Gastrocnemius medialis (tissue), 4 donors: ENCODE measurements at regions not wholly inside any gene's neighbourhood (a gene's known extent, or its start where the extent isn't known, plus 50 kb on each side); places are given as distances from the start of the nearest gene placed in this dataset.

ENCODE experiments used
- ATAC-seq, 2 donors: fragments of 150-250 bp; one replicate each; pipeline ENCODE4 v1.9.1; 2016
- DNase-seq, 2 donors: peaks; one replicate each; pipeline ENCODE4 v3.0.0-alpha.2; 2019
- H3K27ac ChIP-seq, 4 donors: fragments of 200-600 bp; sonication (generic); 1 replicate in 1 of 4; 2 replicates in 3 of 4; pipeline ENCODE4 v1.5.1; 2016 to 2018; ENCODE audit warnings: mild to moderate bottlenecking in 2 of 4, moderate library complexity in 1 of 4
- H3K27me3 ChIP-seq, 3 donors: fragments of 200-600 bp; sonication (generic) in 2 of 3; 1 replicate in 1 of 3; 2 replicates in 2 of 3; pipeline versions ENCODE4 v1.5.1 to v1.6.0; 2016 to 2019; ENCODE audit warnings: mild to moderate bottlenecking in 1 of 3, moderate library complexity in 1 of 3
- H3K36me3 ChIP-seq, 2 donors: fragments of 200-600 bp; sonication (generic) in 1 of 2; one replicate each; pipeline ENCODE4 v1.5.1; 2017 to 2018
- H3K4me1 ChIP-seq, 2 donors: fragments of 200-600 bp; sonication (generic) in 1 of 2; one replicate each; pipeline ENCODE4 v1.5.1; 2016 to 2017; ENCODE audit warnings: mild to moderate bottlenecking in 2 of 2
- H3K4me3 ChIP-seq, 4 donors: fragments of 200-600 bp; sonication (generic) in 3 of 4; 1 replicate in 1 of 4; 2 replicates in 3 of 4; pipeline ENCODE4 v1.5.1; 2016 to 2019; ENCODE audit warnings: mild to moderate bottlenecking in 2 of 4
- H3K9me3 ChIP-seq, 3 donors: fragments of 200-600 bp; sonication (generic) in 2 of 3; 1 replicate in 1 of 3; 2 replicates in 2 of 3; pipeline ENCODE4 v1.5.1; 2016 to 2019
- POLR2A ChIP-seq, 2 donors: fragments of 450-650 bp; IDR thresholded peaks; one replicate each; pipeline ENCODE4 v1.6.1; 2017; ENCODE audit warnings: antibody characterized with exemption in 2 of 2, mild to moderate bottlenecking in 2 of 2, moderate library complexity in 2 of 2
- in situ Hi-C, 4 donors: fragments of 200-750 bp; cut with MboI; loops; one replicate each; pipeline versions ENCODE4 v1.15.0 to v1.8.0; 2017; ENCODE audit warnings: low sequenced_read_pairs in 4 of 4
- intact Hi-C: fragments of 100-400 bp; cut with DNase I; formaldehyde crosslinking; loops from one replicate; pipeline ENCODE4 v1.15.1; 2023; ENCODE audit warnings: low total_unique reads
- TF ChIP-seq, protein P1 (sequence below), 5 experiments: fragments of 450-650 bp in 3 of 5; fragments of 200-600 bp in 2 of 5; sonication (generic) in 2 of 5; IDR thresholded peaks in 4 of 5; conservative IDR thresholded peaks in 1 of 5; 1 replicate in 4 of 5; 2 replicates in 1 of 5; pipeline ENCODE4 v1.5.1; 2016 to 2019; ENCODE audit warnings: antibody characterized with exemption in 5 of 5, mild to moderate bottlenecking in 3 of 5, moderate library complexity in 3 of 5

DNA sequence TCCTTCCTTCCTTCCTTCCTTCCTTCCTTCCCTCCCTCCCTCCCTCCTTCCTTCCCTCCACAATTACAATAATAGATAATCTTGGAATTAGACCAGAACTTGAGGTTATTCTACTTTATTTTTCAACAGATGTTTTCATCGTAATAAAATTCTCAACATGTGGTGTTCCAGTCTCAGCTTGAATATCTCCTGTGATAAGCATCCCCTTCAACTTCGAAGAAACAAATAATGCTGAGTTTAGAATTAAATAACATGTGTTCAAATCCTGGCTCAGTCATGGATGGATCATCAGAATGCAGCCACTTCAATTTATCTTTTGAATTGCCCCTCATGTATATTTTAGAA is 91.4 kb upstream of the PAPPA start:
- in situ Hi-C loops: loop anchor here in 1 of 4 donors (10.0 kb wide), 1 partner anchor 57 kb away; no protein-coding TSS in a partner anchor
- H3K27ac ChIP-seq: no peak overlapping the region
- no peaks in the 10 kb centered on the region for H3K4me1 ChIP-seq
- no peak for TF ChIP-seq POLR2A (IDR thresholded peaks at IDR 0.05)
- TF ChIP-seq, protein P1, sequence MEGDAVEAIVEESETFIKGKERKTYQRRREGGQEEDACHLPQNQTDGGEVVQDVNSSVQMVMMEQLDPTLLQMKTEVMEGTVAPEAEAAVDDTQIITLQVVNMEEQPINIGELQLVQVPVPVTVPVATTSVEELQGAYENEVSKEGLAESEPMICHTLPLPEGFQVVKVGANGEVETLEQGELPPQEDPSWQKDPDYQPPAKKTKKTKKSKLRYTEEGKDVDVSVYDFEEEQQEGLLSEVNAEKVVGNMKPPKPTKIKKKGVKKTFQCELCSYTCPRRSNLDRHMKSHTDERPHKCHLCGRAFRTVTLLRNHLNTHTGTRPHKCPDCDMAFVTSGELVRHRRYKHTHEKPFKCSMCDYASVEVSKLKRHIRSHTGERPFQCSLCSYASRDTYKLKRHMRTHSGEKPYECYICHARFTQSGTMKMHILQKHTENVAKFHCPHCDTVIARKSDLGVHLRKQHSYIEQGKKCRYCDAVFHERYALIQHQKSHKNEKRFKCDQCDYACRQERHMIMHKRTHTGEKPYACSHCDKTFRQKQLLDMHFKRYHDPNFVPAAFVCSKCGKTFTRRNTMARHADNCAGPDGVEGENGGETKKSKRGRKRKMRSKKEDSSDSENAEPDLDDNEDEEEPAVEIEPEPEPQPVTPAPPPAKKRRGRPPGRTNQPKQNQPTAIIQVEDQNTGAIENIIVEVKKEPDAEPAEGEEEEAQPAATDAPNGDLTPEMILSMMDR (IDR thresholded peaks at IDR 0.05 in 4 of 5, conservative IDR thresholded peaks at IDR 0.05 in 1 of 5): no peak
- intact Hi-C loops: no loop called here
- H3K27me3 ChIP-seq: no peaks in the 10 kb centered on the region
- ATAC-seq: no peak
- no peaks in the 10 kb centered on the region for H3K9me3 ChIP-seq
- no peak overlapping the region for H3K4me3 ChIP-seq
- DNase-seq: no peak
- no peaks in the 10 kb centered on the region for H3K36me3 ChIP-seq

- Histone ChIP-seq H3K27ac (no peak overlapping the region), H3K4me1 (no peaks in the 10 kb centered on the region), H3K9me3 (no peaks in the 10 kb centered on the region), H3K4me3 (no peak overlapping the region), H3K36me3 (no peaks in the 10 kb centered on the region), H3K27me3 (no peaks in the 10 kb centered on the region)
- intact Hi-C loops: no loop called here
- DNase-seq: no peak
- in situ Hi-C loops: loop anchor here in 1 of 4 donors (10.0 kb wide), 1 partner anchor 60 kb away; no protein-coding TSS in a partner anchor
- no peak for ATAC-seq
- TF ChIP-seq, protein P1 (IDR thresholded peaks at IDR 0.05 in 4 of 5, conservative IDR thresholded peaks at IDR 0.05 in 1 of 5): no peak
- TF ChIP-seq POLR2A (IDR thresholded peaks at IDR 0.05): no peak
These were observed 88.6 kb upstream of the PAPPA start for GRCh38 chr9:116064970-116065369.

DNA sequence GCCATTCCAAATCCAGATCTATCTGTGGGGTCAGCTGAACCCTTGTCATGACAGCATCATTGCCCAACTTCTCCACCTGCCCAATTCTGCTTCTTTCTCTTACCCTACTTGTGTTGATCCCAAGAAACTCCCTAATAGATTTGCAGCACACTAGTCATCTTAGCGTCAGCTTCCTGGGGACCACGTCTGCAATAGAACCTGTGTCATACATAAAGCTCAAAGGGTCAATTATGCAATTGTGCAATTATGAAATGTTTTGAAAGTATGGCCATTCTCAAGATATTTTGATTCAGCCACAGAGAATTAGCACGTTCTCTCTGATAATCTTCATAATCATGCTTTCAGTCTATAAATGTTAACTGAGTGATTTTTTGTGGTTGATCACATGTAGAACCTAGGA is 87.4 kb upstream of the PAPPA start:
- Histone ChIP-seq H3K4me3 (no peak overlapping the region), H3K27me3 (no peaks in the 10 kb centered on the region), H3K27ac (no peak overlapping the region), H3K4me1 (no peaks in the 10 kb centered on the region), H3K36me3 (no peaks in the 10 kb centered on the region), H3K9me3 (no peaks in the 10 kb centered on the region)
- intact Hi-C loops (no loop called here), in situ Hi-C loops (loop anchor here in 1 of 4 donors (10.0 kb wide), 1 partner anchor 61 kb away; no protein-coding TSS in a partner anchor)
- no peak for ATAC-seq
- no peak for DNase-seq
- TF ChIP-seq, protein P1 (IDR thresholded peaks at IDR 0.05 in 4 of 5, conservative IDR thresholded peaks at IDR 0.05 in 1 of 5): no peak
- TF ChIP-seq POLR2A (IDR thresholded peaks at IDR 0.05): no peak

GRCh38 chr9:116067566-116067965 is 86.0 kb upstream of the PAPPA start:
- in situ Hi-C loops (loop anchor here in 1 of 4 donors (10.0 kb wide), 1 partner anchor 63 kb away; no protein-coding TSS in a partner anchor), intact Hi-C loops (no loop called here)
- H3K4me3 ChIP-seq: no peak overlapping the region
- no peaks in the 10 kb centered on the region for H3K27me3 ChIP-seq
- no peaks in the 10 kb centered on the region for H3K4me1 ChIP-seq
- no peaks in the 10 kb centered on the region for H3K9me3 ChIP-seq
- H3K36me3 ChIP-seq: no peaks in the 10 kb centered on the region
- DNase-seq (no peak), ATAC-seq (no peak)
- no peak overlapping the region for H3K27ac ChIP-seq
- TF ChIP-seq, protein P1 (IDR thresholded peaks at IDR 0.05 in 4 of 5, conservative IDR thresholded peaks at IDR 0.05 in 1 of 5): no peak
- TF ChIP-seq POLR2A (IDR thresholded peaks at IDR 0.05): no peak
